Endodermal cell (in vitro differentiated cells): ENCODE measurements at regions not wholly inside any gene's neighbourhood (a gene's known extent, or its start where the extent isn't known, plus 50 kb on each side); places are given as distances from the start of the nearest gene placed in this dataset.

Source experiments
- DNase-seq: peaks from one replicate; pipeline ENCODE4 v3.0.0-alpha.2; 2017
- H3K27ac ChIP-seq: 2 replicates; pipeline ENCODE4 v1.5.1; 2013; ENCODE audit warnings: mild to moderate bottlenecking, low read depth, low read length, moderate library complexity
- H3K27me3 ChIP-seq: 2 replicates; pipeline ENCODE4 v1.6.1; 2013; ENCODE audit warnings: mild to moderate bottlenecking, low read length, moderate library complexity; ENCODE audit not compliant: insufficient read depth, control insufficient read depth, poor library complexity, severe bottlenecking
- H3K36me3 ChIP-seq: 2 replicates; pipeline ENCODE4 v1.7.0; 2013; ENCODE audit warnings: mild to moderate bottlenecking, low read length, moderate library complexity; ENCODE audit not compliant: control insufficient read depth, insufficient read depth
- H3K4me1 ChIP-seq: one replicate; pipeline ENCODE4 v1.7.0; 2013; ENCODE audit warnings: low read length; ENCODE audit not compliant: control insufficient read depth, insufficient read depth
- H3K4me3 ChIP-seq: 2 replicates; pipeline ENCODE4 v1.5.1; 2013; ENCODE audit warnings: mild to moderate bottlenecking, low read length, moderate library complexity
- H3K9ac ChIP-seq: 2 replicates; pipeline ENCODE4 v1.6.1; 2013; ENCODE audit warnings: mild to moderate bottlenecking, low read length, moderate library complexity; ENCODE audit not compliant: poor library complexity, severe bottlenecking; ENCODE audit errors: extremely low read depth
- H3K9me3 ChIP-seq: 2 replicates; pipeline ENCODE4 v1.6.1; 2013; ENCODE audit warnings: mild to moderate bottlenecking, low read length, moderate library complexity; ENCODE audit not compliant: control insufficient read depth
- H3K27ac Mint-ChIP-seq: 2 replicates; pipeline ENCODE4 v1.8.0; 2020; ENCODE audit warnings: mixed read lengths
- H3K27me3 Mint-ChIP-seq: 2 replicates; pipeline ENCODE4 v1.8.0; 2021; ENCODE audit warnings: mild to moderate bottlenecking, mixed read lengths; ENCODE audit not compliant: insufficient read depth
- H3K36me3 Mint-ChIP-seq: 2 replicates; pipeline ENCODE4 v1.8.0; 2020; ENCODE audit warnings: low read depth, mixed read lengths
- H3K4me1 Mint-ChIP-seq: 2 replicates; pipeline ENCODE4 v1.8.0; 2020; ENCODE audit warnings: mixed read lengths
- H3K4me3 Mint-ChIP-seq: 2 replicates; pipeline ENCODE4 v1.8.0; 2020; ENCODE audit warnings: mild to moderate bottlenecking, moderate library complexity, mixed read lengths
- H3K9me3 Mint-ChIP-seq: 2 replicates; pipeline ENCODE4 v1.8.0; 2020; ENCODE audit warnings: mild to moderate bottlenecking, mixed read lengths
- CTCF ChIP-seq: fragments of 200-600 bp; sonication (generic); conservative IDR thresholded peaks from 2 replicates; pipeline ENCODE4 v1.5.0; 2021; ENCODE audit warnings: antibody characterized with exemption, mild to moderate bottlenecking
- WGBS, 2 experiments: methylation state at CpG; one replicate each; pipeline versions ENCODE4 v1.1.5 to v1.1.7; 2013; ENCODE audit warnings: missing lambda C conversion rate in 2 of 2, mixed read lengths in 1 of 2; ENCODE audit not compliant: insufficient coverage in 1 of 2, insufficient read length in 1 of 2; 5-methylcytosine and 5-hydroxymethylcytosine counted together

GRCh38 chr5:89981021-89981420 is 428.5 kb downstream of the CETN3 start:
- H3K27me3 ChIP-seq: no peaks in the 10 kb centered on the region
- Mint-ChIP-seq H3K9me3 (no peaks in the 10 kb centered on the region), H3K27me3 (no peaks in the 10 kb centered on the region), H3K36me3 (peaks cover 2% of the 10 kb centered on the region), H3K27ac (no peak overlapping the region), H3K4me1 (no peaks in the 10 kb centered on the region), H3K4me3 (no peak overlapping the region)
- no peak for DNase-seq
- H3K36me3 ChIP-seq: no peaks in the 10 kb centered on the region
- H3K27ac ChIP-seq: no peak overlapping the region
- H3K4me1 ChIP-seq: no peaks in the 10 kb centered on the region
- WGBS, 2 experiments: 89 to 100% methylated on average over 1 to 2 of the region's 2 CpGs
- TF ChIP-seq CTCF: no peak
- H3K9me3 ChIP-seq: no peaks in the 10 kb centered on the region
- no peak overlapping the region for H3K4me3 ChIP-seq
- no peak overlapping the region for H3K9ac ChIP-seq

GRCh38 chr5:89973516-89973915 is 436.0 kb downstream of the CETN3 start:
- Histone ChIP-seq H3K27me3 (no peaks in the 10 kb centered on the region), H3K9me3 (no peaks in the 10 kb centered on the region), H3K36me3 (no peaks in the 10 kb centered on the region), H3K27ac (no peak overlapping the region), H3K9ac (no peak overlapping the region), H3K4me3 (no peak overlapping the region), H3K4me1 (no peaks in the 10 kb centered on the region)
- Mint-ChIP-seq H3K4me3 (no peak overlapping the region), H3K4me1 (no peaks in the 10 kb centered on the region), H3K9me3 (no peaks in the 10 kb centered on the region), H3K27me3 (no peaks in the 10 kb centered on the region), H3K27ac (no peak overlapping the region), H3K36me3 (no peaks in the 10 kb centered on the region)
- TF ChIP-seq CTCF: no peak
- 80 to 100% methylated on average over 1 to 2 of the region's 2 CpGs for WGBS, 2 experiments
- no peak for DNase-seq

DNA sequence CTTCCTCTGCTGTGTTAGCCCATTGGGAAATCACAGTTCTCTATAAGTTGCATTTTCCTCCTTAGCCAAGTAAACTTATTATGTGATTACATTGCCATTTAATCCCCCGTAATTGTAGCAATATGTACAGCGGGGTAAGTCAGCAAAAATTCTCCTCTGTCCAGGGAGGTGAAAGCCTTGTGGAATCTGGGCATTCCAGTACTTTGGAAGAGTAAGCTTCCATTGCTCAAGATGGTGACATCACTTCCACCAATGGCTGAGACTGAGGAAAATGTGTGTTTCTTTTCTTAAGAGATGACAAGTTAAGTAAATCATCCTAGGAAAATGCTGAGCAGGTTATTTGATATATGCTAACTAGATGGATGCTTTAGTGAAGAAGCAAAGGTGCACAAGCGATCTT is 436.7 kb downstream of the CETN3 start:
- Histone ChIP-seq H3K9me3 (no peaks in the 10 kb centered on the region), H3K27me3 (no peaks in the 10 kb centered on the region), H3K9ac (no peak overlapping the region), H3K36me3 (no peaks in the 10 kb centered on the region), H3K27ac (no peak overlapping the region), H3K4me3 (no peak overlapping the region), H3K4me1 (no peaks in the 10 kb centered on the region)
- no peak overlapping the region for H3K27ac Mint-ChIP-seq
- H3K36me3 Mint-ChIP-seq: no peaks in the 10 kb centered on the region
- H3K9me3 Mint-ChIP-seq: no peaks in the 10 kb centered on the region
- 96 to 100% methylated on average over 2 to 3 of the region's 3 CpGs for WGBS, 2 experiments
- H3K27me3 Mint-ChIP-seq: no peaks in the 10 kb centered on the region
- no peak for TF ChIP-seq CTCF
- H3K4me3 Mint-ChIP-seq: no peak overlapping the region
- H3K4me1 Mint-ChIP-seq: no peaks in the 10 kb centered on the region
- DNase-seq: no peak
